Tibial nerve (tissue), 3 donors: ENCODE measurements at regions not wholly inside any gene's neighbourhood (a gene's known extent, or its start where the extent isn't known, plus 50 kb on each side); places are given as distances from the start of the nearest gene placed in this dataset.

Experiments used
- POLR2A ChIP-seq, 2 donors: fragments of 450-650 bp; IDR thresholded peaks; one replicate each; pipeline ENCODE4 v1.6.1; 2017; ENCODE audit warnings: antibody characterized with exemption in 2 of 2, mild to moderate bottlenecking in 2 of 2, moderate library complexity in 2 of 2
- TF ChIP-seq, protein P1 (sequence below), 5 experiments: fragments of 200-600 bp in 3 of 5; fragments of 450-650 bp in 2 of 5; sonication (generic) in 3 of 5; IDR thresholded peaks; one replicate each; pipeline ENCODE4 v1.5.1; 2016 to 2019; ENCODE audit warnings: antibody characterized with exemption in 5 of 5, mild to moderate bottlenecking in 3 of 5, moderate library complexity in 2 of 5

- TF ChIP-seq, protein P1, sequence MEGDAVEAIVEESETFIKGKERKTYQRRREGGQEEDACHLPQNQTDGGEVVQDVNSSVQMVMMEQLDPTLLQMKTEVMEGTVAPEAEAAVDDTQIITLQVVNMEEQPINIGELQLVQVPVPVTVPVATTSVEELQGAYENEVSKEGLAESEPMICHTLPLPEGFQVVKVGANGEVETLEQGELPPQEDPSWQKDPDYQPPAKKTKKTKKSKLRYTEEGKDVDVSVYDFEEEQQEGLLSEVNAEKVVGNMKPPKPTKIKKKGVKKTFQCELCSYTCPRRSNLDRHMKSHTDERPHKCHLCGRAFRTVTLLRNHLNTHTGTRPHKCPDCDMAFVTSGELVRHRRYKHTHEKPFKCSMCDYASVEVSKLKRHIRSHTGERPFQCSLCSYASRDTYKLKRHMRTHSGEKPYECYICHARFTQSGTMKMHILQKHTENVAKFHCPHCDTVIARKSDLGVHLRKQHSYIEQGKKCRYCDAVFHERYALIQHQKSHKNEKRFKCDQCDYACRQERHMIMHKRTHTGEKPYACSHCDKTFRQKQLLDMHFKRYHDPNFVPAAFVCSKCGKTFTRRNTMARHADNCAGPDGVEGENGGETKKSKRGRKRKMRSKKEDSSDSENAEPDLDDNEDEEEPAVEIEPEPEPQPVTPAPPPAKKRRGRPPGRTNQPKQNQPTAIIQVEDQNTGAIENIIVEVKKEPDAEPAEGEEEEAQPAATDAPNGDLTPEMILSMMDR (IDR thresholded peaks at IDR 0.05) = no peak
- no peak for TF ChIP-seq POLR2A (IDR thresholded peaks at IDR 0.05)
Observed at GRCh38 chr16:26816266-26816665, 250.5 kb upstream of the C16orf82 start.
